ENCODE measurements at regions not wholly inside any gene's neighbourhood (a gene's known extent, or its start where the extent isn't known, plus 50 kb on each side); places are given as distances from the start of the nearest gene placed in this dataset.

DNA sequence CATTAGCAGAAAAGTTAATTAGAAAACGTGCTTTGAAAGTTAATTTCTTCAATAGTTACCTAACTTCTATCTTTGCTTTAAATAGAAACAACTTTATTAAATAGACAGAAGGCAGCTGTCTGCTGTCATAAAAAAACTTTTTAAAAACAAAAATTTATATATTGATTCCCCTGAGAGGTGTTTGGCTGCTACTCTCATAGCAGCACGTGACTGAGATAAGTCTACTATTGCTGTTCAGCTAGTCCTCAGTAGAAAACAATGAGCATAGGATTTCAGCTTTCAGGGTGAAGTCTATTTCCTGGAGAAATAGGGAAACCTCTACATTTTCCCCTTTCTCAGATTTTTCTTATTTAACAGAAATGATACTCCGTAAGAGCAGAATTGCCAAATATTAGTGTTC, 135.0 kb upstream of the FBN2 start:
- no peak overlapping the region for H3K56ac ChIP-seq (ENCODE audit: extremely low read depth, insufficient read depth, low read length)
- no peak overlapping the region for H4K8ac ChIP-seq (ENCODE audit: low read depth in 2 of 2, low read length in 2 of 2)
- H3K14ac ChIP-seq (replicated peaks; ENCODE audit: low read depth, low read length) = no peak overlapping the region
- no peaks in the 10 kb centered on the region for H3K27me3 ChIP-seq (ENCODE audit: control insufficient read depth, insufficient read depth, low read length)
- no peak for DNase-seq
- CTCF ChIA-PET = interaction anchor here (1.7 kb wide), 1 partner anchor 136 kb away, joined by 7 read pairs; the partner anchor contains the start of gene FBN2
- H4K20me1 ChIP-seq (ENCODE audit: insufficient read depth, low read length) = no peaks in the 10 kb centered on the region
- H3K4ac ChIP-seq (ENCODE audit: low read depth, low read length) = no peak overlapping the region
- no peak overlapping the region for H2AFZ ChIP-seq (replicated peaks; ENCODE audit: low read length, poor library complexity)
- no peak overlapping the region for H3K27ac ChIP-seq (ENCODE audit: insufficient read depth, low read length)
- BruUV-seq (replicated peaks) = no TSS peak
- no peak overlapping the region for H2AK5ac ChIP-seq (ENCODE audit: low read depth, low read length)
- no peak overlapping the region for H3K4me3 ChIP-seq (ENCODE audit: insufficient read depth, low read depth, low read length)
- H3K4me1 ChIP-seq (ENCODE audit: control insufficient read depth, insufficient read depth, low read length) = no peaks in the 10 kb centered on the region; the same call in 1 of the 2 replicates
- dilution Hi-C loops (cut with HindIII; ENCODE audit: low sequenced_read_pairs, unreplicated experiment) (no loop called here), intact Hi-C loops (cut with micrococcal nuclease) (loop anchor here (10.0 kb wide), 1 partner anchor 298 kb away; no protein-coding TSS in a partner anchor), in situ Hi-C loops (cut with MboI; ENCODE audit: low sequenced_read_pairs) (loop anchor here (5.0 kb wide), 1 partner anchor 136 kb away; the partner anchor contains the start of gene FBN2)
- no peaks in the 10 kb centered on the region for H3K9me1 ChIP-seq (ENCODE audit: insufficient read depth, low read length)
- no peak overlapping the region for H2BK20ac ChIP-seq (ENCODE audit: low read depth, low read length)
- H3K79me1 ChIP-seq (ENCODE audit: low read depth in 1 of 2, low read length in 2 of 2) = no peaks in the 10 kb centered on the region; a peak in 1 of 4 replicates
- H3K9ac ChIP-seq (ENCODE audit: low read depth, low read length) = no peak overlapping the region
- no peak overlapping the region for H2BK120ac ChIP-seq (ENCODE audit: low read depth, low read length)
- H3K18ac ChIP-seq (ENCODE audit: low read depth, low read length) = no peak overlapping the region
- H2BK5ac ChIP-seq (ENCODE audit: low read depth, low read length, poor library complexity, severe bottlenecking) = no peak overlapping the region
- WGBS, 2 experiments (ENCODE audit: extremely low coverage in 2 of 2, insufficient read length in 1 of 2) = no CpG with 5 or more reads among the region's 3 CpGs
- no peak for ATAC-seq (ENCODE audit: low read depth)
- H3K36me3 ChIP-seq (ENCODE audit: control insufficient read depth, insufficient read depth, low read length) = no peaks in the 10 kb centered on the region
- H4K91ac ChIP-seq (ENCODE audit: insufficient read depth, low read depth, low read length) = no peak overlapping the region
- H3K9me3 ChIP-seq (ENCODE audit: control insufficient read depth, insufficient read depth, low read length) = no peaks in the 10 kb centered on the region
- no peak overlapping the region for H2AK9ac ChIP-seq (replicated peaks; ENCODE audit: low read depth, low read length, poor library complexity)
- TF ChIP-seq RCOR1 (IDR thresholded peaks at IDR 0.05; ENCODE audit: insufficient replicate concordance, low read length) = no peak
- TF ChIP-seq, protein P1, sequence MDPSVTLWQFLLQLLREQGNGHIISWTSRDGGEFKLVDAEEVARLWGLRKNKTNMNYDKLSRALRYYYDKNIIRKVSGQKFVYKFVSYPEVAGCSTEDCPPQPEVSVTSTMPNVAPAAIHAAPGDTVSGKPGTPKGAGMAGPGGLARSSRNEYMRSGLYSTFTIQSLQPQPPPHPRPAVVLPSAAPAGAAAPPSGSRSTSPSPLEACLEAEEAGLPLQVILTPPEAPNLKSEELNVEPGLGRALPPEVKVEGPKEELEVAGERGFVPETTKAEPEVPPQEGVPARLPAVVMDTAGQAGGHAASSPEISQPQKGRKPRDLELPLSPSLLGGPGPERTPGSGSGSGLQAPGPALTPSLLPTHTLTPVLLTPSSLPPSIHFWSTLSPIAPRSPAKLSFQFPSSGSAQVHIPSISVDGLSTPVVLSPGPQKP (IDR thresholded peaks at IDR 0.05; ENCODE audit: borderline replicate concordance, low read depth, low read length) = no peak
- TF ChIP-seq MAFK (IDR thresholded peaks at IDR 0.05; ENCODE audit: low read depth, low read length) = no peak
- no peak for TF ChIP-seq MAZ (IDR thresholded peaks at IDR 0.05; ENCODE audit: borderline replicate concordance, low read depth, low read length)
- TF ChIP-seq USF2 (IDR thresholded peaks at IDR 0.05; ENCODE audit: low read depth, low read length) = no peak
- no peak for TF ChIP-seq FOS (IDR thresholded peaks at IDR 0.05; ENCODE audit: low read depth, low read length)
- no peak for TF ChIP-seq BHLHE40 (IDR thresholded peaks at IDR 0.05; ENCODE audit: low read depth, low read length)
- TF ChIP-seq MXI1 (IDR thresholded peaks at IDR 0.05; ENCODE audit: borderline replicate concordance, low read depth, low read length) = no peak
- no peak for TF ChIP-seq POLR2A (IDR thresholded peaks at IDR 0.05; ENCODE audit: low read depth, low read length)
- no peak for TF ChIP-seq CTCF (conservative IDR thresholded peaks at IDR 0.05; ENCODE audit: low read depth, low read length)
- TF ChIP-seq RFX5 (IDR thresholded peaks at IDR 0.05; ENCODE audit: low read depth, low read length) = no peak
- no peak for TF ChIP-seq NFE2L2 (IDR thresholded peaks at IDR 0.05; ENCODE audit: low read depth, low read length)
- no peak for TF ChIP-seq CHD1 (IDR thresholded peaks at IDR 0.05; ENCODE audit: low read depth, low read length)
- TF ChIP-seq CEBPB (IDR thresholded peaks at IDR 0.05; ENCODE audit: low read depth, low read length) = no peak
- TF ChIP-seq SMC3 (IDR thresholded peaks at IDR 0.05; ENCODE audit: low read depth, low read length) = no peak
- TF ChIP-seq RAD21 (IDR thresholded peaks at IDR 0.05; ENCODE audit: low read length) = no peak
- no peak overlapping the region for H4K5ac ChIP-seq (ENCODE audit: low read depth, low read length)
- H2BK15ac ChIP-seq (ENCODE audit: low read depth, low read length) = no peak overlapping the region
- no peak overlapping the region for H3K23ac ChIP-seq (ENCODE audit: low read depth, low read length)
- POLR2A ChIA-PET (ENCODE audit: unreplicated experiment) = interaction anchor here (1.5 kb wide), 1 partner anchor 135 kb away, joined by 8 read pairs; the partner anchor contains the start of gene FBN2
- H3K4me2 ChIP-seq (ENCODE audit: low read depth, low read length) = no peak overlapping the region
